MV-4-11 (cell line): ENCODE measurements at regions not wholly inside any gene's neighbourhood (a gene's known extent, or its start where the extent isn't known, plus 50 kb on each side); places are given as distances from the start of the nearest gene placed in this dataset.
"Not testable (repeated sequence)": the region's sequence is repeated elsewhere in the genome, so short reads cannot be mapped to it uniquely, and the experiment has no call there.

Experiments
- DNase-seq: peaks from one replicate; lab custom pipeline; 2025; lab: John Stamatoyannopoulos, UW

GRCh38 chr14:45867046-45867894 is 614.3 kb upstream of the MIS18BP1 start:
- DNase-seq: no peak

- DNase-seq: no peak
These were observed 585.6 kb upstream of the MIS18BP1 start for GRCh38 chr14:45838597-45838996.

GRCh38 chr14:45819107-45819506 is 566.1 kb upstream of the MIS18BP1 start:
- no peak for DNase-seq

- no peak for DNase-seq
These were observed 558.2 kb upstream of the MIS18BP1 start for GRCh38 chr14:45811155-45811554.

- no peak for DNase-seq
These were observed 557.3 kb upstream of the MIS18BP1 start for GRCh38 chr14:45810152-45810872.

- DNase-seq: no peak
These were observed 554.3 kb upstream of the MIS18BP1 start for GRCh38 chr14:45807178-45807899.

- no peak for DNase-seq
These were observed 546.5 kb upstream of the MIS18BP1 start for GRCh38 chr14:45799511-45799910.

GRCh38 chr14:45798659-45799058 is 545.7 kb upstream of the MIS18BP1 start:
- DNase-seq: no peak

GRCh38 chr14:45796006-45796405 is 543.0 kb upstream of the MIS18BP1 start:
- not testable (repeated sequence) for DNase-seq

- DNase-seq: no peak
These were observed 540.1 kb upstream of the MIS18BP1 start for GRCh38 chr14:45793081-45793480.

GRCh38 chr14:45790293-45790692 is 537.3 kb upstream of the MIS18BP1 start:
- DNase-seq: no peak

- DNase-seq: no peak
These were observed 534.2 kb upstream of the MIS18BP1 start for GRCh38 chr14:45787167-45787566.

- no peak for DNase-seq
These were observed 533.3 kb upstream of the MIS18BP1 start for GRCh38 chr14:45786266-45786665.

- no peak for DNase-seq
These were observed 532.2 kb upstream of the MIS18BP1 start for GRCh38 chr14:45785240-45785639.

GRCh38 chr14:45766247-45766646 is 513.2 kb upstream of the MIS18BP1 start:
- no peak for DNase-seq

GRCh38 chr14:45757655-45758054 is 504.7 kb upstream of the MIS18BP1 start:
- peak; percentile 74 for DNase-seq

- DNase-seq: not testable (repeated sequence)
These were observed 503.4 kb upstream of the MIS18BP1 start for GRCh38 chr14:45756412-45756811.

- DNase-seq: peak; percentile 33
These were observed 490.9 kb upstream of the MIS18BP1 start for GRCh38 chr14:45743884-45744283.

GRCh38 chr14:45742187-45742586 is 489.2 kb upstream of the MIS18BP1 start:
- DNase-seq: no peak

GRCh38 chr14:45728434-45729225 is 475.6 kb upstream of the MIS18BP1 start:
- DNase-seq: peak; percentile 19

- no peak for DNase-seq
These were observed 474.1 kb upstream of the MIS18BP1 start for GRCh38 chr14:45727133-45727532.

- no peak for DNase-seq
These were observed 468.5 kb upstream of the MIS18BP1 start for GRCh38 chr14:45721472-45721871.
